ENCODE measurements at regions not wholly inside any gene's neighbourhood (a gene's known extent, or its start where the extent isn't known, plus 50 kb on each side); places are given as distances from the start of the nearest gene placed in this dataset.

DNA sequence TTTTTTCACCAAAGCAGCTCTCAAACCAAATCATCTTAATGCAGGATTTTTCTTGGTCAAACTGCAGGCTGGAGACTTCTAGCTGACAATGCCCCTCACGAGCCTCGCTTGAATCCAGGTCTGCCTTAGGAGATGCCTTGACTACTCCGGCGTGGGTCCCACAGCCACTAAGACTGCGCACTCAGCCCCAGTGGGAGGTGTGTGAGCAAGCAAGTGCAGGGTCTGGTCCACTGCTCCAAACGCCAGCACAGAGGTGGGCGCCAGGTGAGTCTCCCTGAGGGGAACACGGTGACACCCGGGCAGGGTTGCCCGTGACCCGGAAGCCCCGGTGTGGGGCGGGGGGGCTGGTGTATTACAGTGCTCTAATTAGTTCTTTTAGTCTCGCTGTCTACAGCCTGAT lies 838.3 kb downstream of the NLGN4X start:
- TF ChIP-seq CTCF (IDR thresholded peaks at IDR 0.05) (no peak), POLR2A (IDR thresholded peaks at IDR 0.05) (no peak)
